Activated naive CD4-positive, alpha-beta T cell treated with Interleukin-2 at 50 U/mL for 16 hours (primary cell): ENCODE measurements at regions not wholly inside any gene's neighbourhood (a gene's known extent, or its start where the extent isn't known, plus 50 kb on each side); places are given as distances from the start of the nearest gene placed in this dataset.

ENCODE experiments used
- DNase-seq: peaks from one replicate; pipeline ENCODE4 v3.0.0-alpha.2; 2020

- DNase-seq, result no peak
These were observed 277.8 kb downstream of the POU4F1 start for GRCh38 chr13:78325585-78325984.

- no peak for DNase-seq
These were observed 279.5 kb downstream of the POU4F1 start for GRCh38 chr13:78323848-78324247.

GRCh38 chr13:78323040-78323439 is 280.3 kb downstream of the POU4F1 start:
- no peak for DNase-seq

GRCh38 chr13:78319101-78319627 is 284.2 kb downstream of the POU4F1 start:
- DNase-seq, result no peak

GRCh38 chr13:78317030-78317429 is 286.3 kb downstream of the POU4F1 start:
- DNase-seq, result no peak

- DNase-seq, result no peak
These were observed 293.7 kb downstream of the POU4F1 start for GRCh38 chr13:78309497-78310180.

- no peak for DNase-seq
These were observed 296.7 kb downstream of the POU4F1 start for GRCh38 chr13:78306519-78307206.

GRCh38 chr13:78305171-78305570 is 298.2 kb downstream of the POU4F1 start:
- no peak for DNase-seq

- no peak for DNase-seq
These were observed 303.3 kb downstream of the POU4F1 start for GRCh38 chr13:78299832-78300623.

GRCh38 chr13:78298657-78299056 is 304.7 kb downstream of the POU4F1 start:
- no peak for DNase-seq

- DNase-seq, result no peak
These were observed 316.6 kb downstream of the POU4F1 start for GRCh38 chr13:78286748-78287147.

- DNase-seq, result no peak
These were observed 338.3 kb downstream of the POU4F1 start for GRCh38 chr13:78265098-78265497.

GRCh38 chr13:78258304-78258703 is 339.7 kb upstream of the EDNRB start:
- no peak for DNase-seq

- DNase-seq, result no peak
These were observed 337.9 kb upstream of the EDNRB start for GRCh38 chr13:78256484-78256883.

GRCh38 chr13:78254113-78254512 is 335.5 kb upstream of the EDNRB start:
- no peak for DNase-seq

- no peak for DNase-seq
These were observed 328.7 kb upstream of the EDNRB start for GRCh38 chr13:78247362-78247761.

- no peak for DNase-seq
These were observed 322.8 kb upstream of the EDNRB start for GRCh38 chr13:78241278-78241919.

- DNase-seq, result no peak
These were observed 321.1 kb upstream of the EDNRB start for GRCh38 chr13:78239714-78240113.

- DNase-seq, result no peak
These were observed 320.3 kb upstream of the EDNRB start for GRCh38 chr13:78238911-78239310.

GRCh38 chr13:78228940-78229339 is 310.3 kb upstream of the EDNRB start:
- DNase-seq, result no peak

GRCh38 chr13:78228211-78228610 is 309.6 kb upstream of the EDNRB start:
- no peak for DNase-seq

- DNase-seq, result no peak
These were observed 309.1 kb upstream of the EDNRB start for GRCh38 chr13:78227709-78228108.

GRCh38 chr13:78215458-78216108 is 297.0 kb upstream of the EDNRB start:
- no peak for DNase-seq
